ENCODE measurements at regions not wholly inside any gene's neighbourhood (a gene's known extent, or its start where the extent isn't known, plus 50 kb on each side); places are given as distances from the start of the nearest gene placed in this dataset.

DNA sequence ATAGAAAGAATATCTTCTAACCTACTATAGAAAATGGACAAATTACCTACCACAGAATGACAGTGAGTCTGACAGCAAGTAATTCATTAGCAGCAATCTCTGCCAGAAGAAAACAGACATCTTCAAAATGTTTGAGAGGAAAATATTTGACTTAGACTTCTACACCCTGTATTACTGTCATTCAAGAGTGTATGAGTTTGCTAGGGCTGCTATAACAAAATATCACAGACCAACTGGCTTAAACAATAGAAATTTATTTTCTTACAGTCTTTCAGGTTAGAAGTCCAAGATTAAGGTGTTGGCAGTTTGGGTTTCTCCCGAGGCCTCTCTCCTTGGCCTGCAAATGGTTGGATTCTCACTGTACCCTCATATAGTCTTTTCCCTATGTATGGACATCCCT, 52.9 kb upstream of the FGGY start:
- no peak for DNase-seq (ENCODE audit: low spot score)

DNA sequence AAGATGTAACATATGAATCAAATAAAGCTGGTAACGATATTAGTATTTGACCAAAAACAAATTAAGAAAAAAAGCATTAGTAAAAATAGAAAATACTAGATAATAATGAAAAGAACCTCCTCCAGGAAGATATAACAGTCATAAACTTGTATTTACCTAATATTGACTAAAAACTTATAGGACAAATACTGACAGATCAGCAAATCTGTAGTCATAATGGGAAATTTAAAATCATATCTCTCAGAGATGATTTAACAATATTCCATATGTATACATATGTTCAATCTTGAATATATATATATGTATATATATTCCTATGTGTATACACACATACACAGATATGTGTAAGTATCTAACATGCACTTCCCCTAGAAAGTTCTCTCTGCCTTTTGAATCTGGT, 52.0 kb upstream of the FGGY start:
- DNase-seq (ENCODE audit: low spot score) = no peak
